ENCODE measurements at regions not wholly inside any gene's neighbourhood (a gene's known extent, or its start where the extent isn't known, plus 50 kb on each side); places are given as distances from the start of the nearest gene placed in this dataset.

GRCh38 chr11:128153697-128154048 is 433.7 kb downstream of the ETS1 start:
- no peak for DNase-seq

GRCh38 chr11:128152796-128153696 is 434.3 kb downstream of the ETS1 start:
- no peak for TF ChIP-seq CTCF (IDR thresholded peaks at IDR 0.05; ENCODE audit: partially characterized antibody, unreplicated experiment)

More at GRCh38 chr11:128153697-128154048, 433.7 kb downstream of the ETS1 start:
- H3K27me3 Mint-ChIP-seq (ENCODE audit: unreplicated experiment), result no peaks in the 10 kb centered on the region
- no peaks in the 10 kb centered on the region for H3K9me3 Mint-ChIP-seq (ENCODE audit: unreplicated experiment)
- no peak overlapping the region for H3K4me3 Mint-ChIP-seq (ENCODE audit: unreplicated experiment)
- H3K4me1 Mint-ChIP-seq (ENCODE audit: low read depth, unreplicated experiment), result no peaks in the 10 kb centered on the region
- no peak overlapping the region for H3K27ac Mint-ChIP-seq (ENCODE audit: unreplicated experiment)
- H3K36me3 Mint-ChIP-seq (ENCODE audit: unreplicated experiment), result no peaks in the 10 kb centered on the region
- no peak for TF ChIP-seq CTCF (IDR thresholded peaks at IDR 0.05; ENCODE audit: partially characterized antibody, unreplicated experiment)

GRCh38 chr11:128151780-128152179 is 435.6 kb downstream of the ETS1 start:
- Mint-ChIP-seq H3K27ac (ENCODE audit: unreplicated experiment) (no peak overlapping the region), H3K4me3 (ENCODE audit: unreplicated experiment) (no peak overlapping the region), H3K9me3 (ENCODE audit: unreplicated experiment) (no peaks in the 10 kb centered on the region), H3K4me1 (ENCODE audit: low read depth, unreplicated experiment) (no peaks in the 10 kb centered on the region), H3K27me3 (ENCODE audit: unreplicated experiment) (peaks cover 2% of the 10 kb centered on the region), H3K36me3 (ENCODE audit: unreplicated experiment) (no peaks in the 10 kb centered on the region)
- no peak for TF ChIP-seq CTCF (IDR thresholded peaks at IDR 0.05; ENCODE audit: partially characterized antibody, unreplicated experiment)
- no peak for DNase-seq

More at GRCh38 chr11:128152796-128153696, 434.3 kb downstream of the ETS1 start:
- no peaks in the 10 kb centered on the region for H3K36me3 Mint-ChIP-seq (ENCODE audit: unreplicated experiment)
- DNase-seq, result no peak
- no peak overlapping the region for H3K27ac Mint-ChIP-seq (ENCODE audit: unreplicated experiment)
- no peaks in the 10 kb centered on the region for H3K4me1 Mint-ChIP-seq (ENCODE audit: low read depth, unreplicated experiment)
- H3K27me3 Mint-ChIP-seq (ENCODE audit: unreplicated experiment), result peaks cover 2% of the 10 kb centered on the region
- no peaks in the 10 kb centered on the region for H3K9me3 Mint-ChIP-seq (ENCODE audit: unreplicated experiment)
- no peak overlapping the region for H3K4me3 Mint-ChIP-seq (ENCODE audit: unreplicated experiment)

GRCh38 chr11:128151338-128151737 is 436.0 kb downstream of the ETS1 start:
- Mint-ChIP-seq H3K27me3 (ENCODE audit: unreplicated experiment) (peaks cover 2% of the 10 kb centered on the region), H3K27ac (ENCODE audit: unreplicated experiment) (no peak overlapping the region), H3K36me3 (ENCODE audit: unreplicated experiment) (no peaks in the 10 kb centered on the region), H3K9me3 (ENCODE audit: unreplicated experiment) (no peaks in the 10 kb centered on the region), H3K4me1 (ENCODE audit: low read depth, unreplicated experiment) (no peaks in the 10 kb centered on the region), H3K4me3 (ENCODE audit: unreplicated experiment) (no peak overlapping the region)
- DNase-seq, result no peak
- no peak for TF ChIP-seq CTCF (IDR thresholded peaks at IDR 0.05; ENCODE audit: partially characterized antibody, unreplicated experiment)

GRCh38 chr11:128148208-128148607 is 439.1 kb downstream of the ETS1 start:
- Mint-ChIP-seq H3K27me3 (ENCODE audit: unreplicated experiment) (peaks cover 2% of the 10 kb centered on the region), H3K4me1 (ENCODE audit: low read depth, unreplicated experiment) (no peaks in the 10 kb centered on the region), H3K9me3 (ENCODE audit: unreplicated experiment) (no peaks in the 10 kb centered on the region), H3K27ac (ENCODE audit: unreplicated experiment) (no peak overlapping the region), H3K36me3 (ENCODE audit: unreplicated experiment) (no peaks in the 10 kb centered on the region), H3K4me3 (ENCODE audit: unreplicated experiment) (no peak overlapping the region)
- no peak for TF ChIP-seq CTCF (IDR thresholded peaks at IDR 0.05; ENCODE audit: partially characterized antibody, unreplicated experiment)
- DNase-seq, result no peak
